ENCODE measurements at regions not wholly inside any gene's neighbourhood (a gene's known extent, or its start where the extent isn't known, plus 50 kb on each side); places are given as distances from the start of the nearest gene placed in this dataset.

DNA sequence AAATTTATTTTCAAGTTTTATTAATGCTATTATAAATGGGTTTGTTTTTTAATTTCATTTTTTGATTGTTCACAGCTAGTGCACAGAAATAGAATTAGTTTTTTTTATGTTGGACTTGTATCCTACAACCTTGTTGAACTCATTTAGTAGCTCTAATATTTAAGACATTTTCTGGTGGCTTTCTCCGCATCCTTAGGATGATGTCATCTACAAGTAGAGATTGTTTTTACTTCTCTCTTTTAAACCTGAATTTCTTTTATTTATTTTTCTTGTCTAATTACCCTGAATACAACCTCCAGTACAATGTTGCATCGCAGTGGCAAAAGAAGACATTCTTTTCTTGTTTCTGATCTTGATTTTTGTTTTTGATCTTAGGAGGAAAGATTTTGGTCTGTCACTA is 142.6 kb upstream of the PRDM1 start:
- H3K4me1 Mint-ChIP-seq (ENCODE audit: low read depth) = peaks cover 10% of the 10 kb centered on the region
- TF ChIP-seq, protein P1, sequence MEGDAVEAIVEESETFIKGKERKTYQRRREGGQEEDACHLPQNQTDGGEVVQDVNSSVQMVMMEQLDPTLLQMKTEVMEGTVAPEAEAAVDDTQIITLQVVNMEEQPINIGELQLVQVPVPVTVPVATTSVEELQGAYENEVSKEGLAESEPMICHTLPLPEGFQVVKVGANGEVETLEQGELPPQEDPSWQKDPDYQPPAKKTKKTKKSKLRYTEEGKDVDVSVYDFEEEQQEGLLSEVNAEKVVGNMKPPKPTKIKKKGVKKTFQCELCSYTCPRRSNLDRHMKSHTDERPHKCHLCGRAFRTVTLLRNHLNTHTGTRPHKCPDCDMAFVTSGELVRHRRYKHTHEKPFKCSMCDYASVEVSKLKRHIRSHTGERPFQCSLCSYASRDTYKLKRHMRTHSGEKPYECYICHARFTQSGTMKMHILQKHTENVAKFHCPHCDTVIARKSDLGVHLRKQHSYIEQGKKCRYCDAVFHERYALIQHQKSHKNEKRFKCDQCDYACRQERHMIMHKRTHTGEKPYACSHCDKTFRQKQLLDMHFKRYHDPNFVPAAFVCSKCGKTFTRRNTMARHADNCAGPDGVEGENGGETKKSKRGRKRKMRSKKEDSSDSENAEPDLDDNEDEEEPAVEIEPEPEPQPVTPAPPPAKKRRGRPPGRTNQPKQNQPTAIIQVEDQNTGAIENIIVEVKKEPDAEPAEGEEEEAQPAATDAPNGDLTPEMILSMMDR (IDR thresholded peaks at IDR 0.05; ENCODE audit: unreplicated experiment) = no peak
- DNase-seq (ENCODE audit: low spot score, unreplicated experiment) = no peak
- H3K27ac Mint-ChIP-seq = no peak overlapping the region
- H3K4me3 Mint-ChIP-seq (ENCODE audit: low read depth) = no peak overlapping the region
- H3K9me3 Mint-ChIP-seq (ENCODE audit: low read depth) = no peaks in the 10 kb centered on the region
- H3K36me3 Mint-ChIP-seq (ENCODE audit: insufficient read depth) = no peaks in the 10 kb centered on the region
- H3K27me3 Mint-ChIP-seq = no peaks in the 10 kb centered on the region

DNA sequence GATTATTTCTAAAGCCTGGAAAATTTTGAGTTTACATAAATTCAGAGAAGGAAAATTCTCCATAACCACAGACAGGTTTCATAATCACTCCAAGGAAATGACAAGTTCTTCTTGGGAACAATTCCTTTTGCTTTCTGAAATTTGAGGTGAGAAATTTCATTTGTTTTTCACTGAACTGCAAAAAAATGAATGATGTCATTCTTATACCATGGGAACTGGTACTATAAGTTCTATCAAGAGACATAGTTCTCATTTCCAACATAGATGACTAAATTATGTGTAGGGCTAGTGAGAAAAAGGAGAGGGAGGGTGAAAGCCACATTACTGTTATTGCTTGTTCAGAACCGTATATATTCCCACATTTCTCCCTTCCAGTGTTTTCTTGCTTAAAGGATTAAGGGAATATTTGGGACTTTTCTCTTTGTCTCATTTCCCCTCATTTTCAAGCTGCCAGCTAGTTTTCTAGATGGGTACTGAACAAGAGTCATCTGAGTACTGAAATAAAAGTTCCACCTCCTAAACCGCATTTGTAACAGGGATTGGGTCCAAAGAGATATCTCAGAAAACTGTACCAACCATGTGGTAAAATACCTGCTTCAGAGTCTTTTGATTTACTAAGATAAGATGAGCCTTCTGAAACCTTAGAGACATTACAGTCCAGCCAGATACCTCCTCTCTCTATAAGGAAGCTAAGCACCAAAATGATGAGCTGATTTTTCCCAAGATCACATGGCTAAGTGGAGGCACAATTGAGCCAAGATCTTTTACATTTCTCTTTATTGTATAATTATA is 144.3 kb upstream of the PRDM1 start:
- H3K4me3 Mint-ChIP-seq (ENCODE audit: low read depth) = no peak overlapping the region
- H3K36me3 Mint-ChIP-seq (ENCODE audit: insufficient read depth) = no peaks in the 10 kb centered on the region
- H3K27ac Mint-ChIP-seq = no peak overlapping the region
- TF ChIP-seq, protein P1 (IDR thresholded peaks at IDR 0.05; ENCODE audit: unreplicated experiment) = no peak
- peaks cover 11% of the 10 kb centered on the region for H3K4me1 Mint-ChIP-seq (ENCODE audit: low read depth)
- no peaks in the 10 kb centered on the region for H3K27me3 Mint-ChIP-seq
- no peak for DNase-seq (ENCODE audit: low spot score, unreplicated experiment)
- H3K9me3 Mint-ChIP-seq (ENCODE audit: low read depth) = no peaks in the 10 kb centered on the region

DNA sequence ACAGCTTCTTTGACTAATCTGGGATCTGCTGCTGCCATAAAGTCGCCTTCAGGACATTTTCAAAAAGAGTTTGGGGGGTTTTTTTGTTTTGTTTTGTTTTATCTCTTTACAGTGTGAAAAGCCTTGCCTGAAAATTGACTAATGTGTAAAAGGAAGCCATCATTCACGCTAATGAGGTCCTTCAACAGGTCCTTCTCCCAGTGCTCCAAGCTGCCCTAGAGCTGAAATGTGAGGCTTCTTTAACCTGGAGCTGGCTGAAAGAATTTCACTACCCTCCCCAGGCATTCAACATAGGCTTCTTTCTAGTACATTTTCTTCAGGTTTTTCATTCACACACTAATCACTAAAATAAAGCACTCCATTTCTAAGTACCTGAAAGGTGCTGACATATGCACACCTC is 145.1 kb upstream of the PRDM1 start:
- Mint-ChIP-seq H3K27ac (no peak overlapping the region), H3K9me3 (ENCODE audit: low read depth) (no peaks in the 10 kb centered on the region), H3K4me1 (ENCODE audit: low read depth) (peaks cover 14% of the 10 kb centered on the region), H3K36me3 (ENCODE audit: insufficient read depth) (no peaks in the 10 kb centered on the region), H3K4me3 (ENCODE audit: low read depth) (no peak overlapping the region), H3K27me3 (no peaks in the 10 kb centered on the region)
- TF ChIP-seq, protein P1 (IDR thresholded peaks at IDR 0.05; ENCODE audit: unreplicated experiment) = no peak
- no peak for DNase-seq (ENCODE audit: low spot score, unreplicated experiment)

DNA sequence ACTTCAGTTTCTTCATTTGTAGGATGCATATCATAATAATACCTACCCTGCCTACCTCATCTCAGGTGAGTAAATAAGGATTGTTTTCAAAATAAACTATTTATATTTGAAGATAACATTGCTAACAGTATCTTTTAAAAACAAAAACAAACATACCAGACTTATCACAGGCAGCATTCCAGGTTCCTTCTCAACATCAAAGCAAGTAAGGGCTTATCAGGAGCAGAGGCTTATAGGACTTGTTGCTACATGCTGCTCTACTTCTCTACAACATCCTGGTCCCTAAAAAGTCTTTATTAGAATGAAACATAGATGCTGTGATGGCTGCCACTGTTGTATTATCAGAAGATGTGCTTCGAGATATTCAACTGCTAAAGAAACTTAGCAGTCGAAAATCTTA is 149.2 kb upstream of the PRDM1 start:
- Mint-ChIP-seq H3K27ac (no peak overlapping the region), H3K4me1 (ENCODE audit: low read depth) (peaks cover 14% of the 10 kb centered on the region), H3K27me3 (no peaks in the 10 kb centered on the region), H3K4me3 (ENCODE audit: low read depth) (no peak overlapping the region), H3K9me3 (ENCODE audit: low read depth) (no peaks in the 10 kb centered on the region), H3K36me3 (ENCODE audit: insufficient read depth) (no peaks in the 10 kb centered on the region)
- TF ChIP-seq, protein P1 (IDR thresholded peaks at IDR 0.05; ENCODE audit: unreplicated experiment) = no peak
- no peak for DNase-seq (ENCODE audit: low spot score, unreplicated experiment)

DNA sequence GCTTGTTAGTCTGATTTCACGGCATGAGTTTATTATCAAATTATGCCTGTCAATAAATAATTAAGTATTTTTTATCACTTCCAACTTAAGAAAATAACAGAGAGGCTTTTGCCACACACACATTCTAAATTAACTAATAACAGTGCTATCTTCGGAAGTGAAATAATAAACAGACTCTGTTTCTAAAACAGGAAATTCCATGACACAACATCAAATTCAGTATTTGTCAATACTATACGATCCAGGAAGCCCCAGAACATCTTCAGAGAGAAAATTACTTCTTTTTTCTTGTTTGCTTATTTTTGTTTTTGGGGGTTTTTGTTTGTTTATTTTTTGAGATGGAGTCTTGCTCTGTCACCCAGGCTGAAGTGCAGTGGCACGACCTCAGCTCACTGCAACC is 150.7 kb upstream of the PRDM1 start:
- H3K36me3 Mint-ChIP-seq (ENCODE audit: insufficient read depth) = no peaks in the 10 kb centered on the region

More for the DNA sequence above, 150.7 kb upstream of the PRDM1 start:
- Mint-ChIP-seq H3K4me1 (ENCODE audit: low read depth) (peaks cover 4% of the 10 kb centered on the region), H3K4me3 (ENCODE audit: low read depth) (no peak overlapping the region), H3K27me3 (no peaks in the 10 kb centered on the region), H3K9me3 (ENCODE audit: low read depth) (no peaks in the 10 kb centered on the region), H3K27ac (no peak overlapping the region)
- TF ChIP-seq, protein P1 (IDR thresholded peaks at IDR 0.05; ENCODE audit: unreplicated experiment) = no peak
- DNase-seq (ENCODE audit: low spot score, unreplicated experiment) = no peak
